ENCODE measurements at regions not wholly inside any gene's neighbourhood (a gene's known extent, or its start where the extent isn't known, plus 50 kb on each side); places are given as distances from the start of the nearest gene placed in this dataset.

DNA sequence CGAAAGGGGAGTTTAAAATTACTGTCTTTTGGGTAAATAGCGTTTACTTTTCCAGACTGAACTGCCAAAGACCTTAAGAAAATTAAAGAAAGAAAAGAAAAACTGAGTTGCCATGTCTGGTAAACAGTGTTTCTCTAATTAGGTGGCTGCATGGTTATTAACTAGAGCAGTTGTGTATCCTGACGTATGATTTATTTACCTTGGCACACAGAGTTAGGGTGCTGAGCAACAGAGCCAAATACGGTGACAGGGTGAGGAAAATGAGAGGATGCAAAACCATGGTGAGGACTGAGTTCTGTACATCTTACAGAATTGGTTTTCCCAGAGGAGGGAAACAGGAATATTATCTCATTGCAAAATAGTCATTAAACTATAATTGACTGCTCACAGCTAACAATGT is 546.4 kb upstream of the FZD8 start:
- Histone ChIP-seq H3K27me3 (ENCODE audit: insufficient read depth, low read length) (no peaks in the 10 kb centered on the region), H3K9me3 (ENCODE audit: insufficient read depth, low read depth, low read length) (peaks cover 7% of the 10 kb centered on the region), H3K4me1 (ENCODE audit: insufficient read depth, low read length) (no peaks in the 10 kb centered on the region), H3K79me2 (ENCODE audit: insufficient read depth, low read length) (no peaks in the 10 kb centered on the region), H3K4me2 (ENCODE audit: low read length) (no peak overlapping the region), H2AFZ (ENCODE audit: low read depth, low read length) (peak overlapping the region; percentile 51), H3K36me3 (ENCODE audit: insufficient read depth, low read length) (no peaks in the 10 kb centered on the region), H3K4me3 (ENCODE audit: insufficient read depth, low read depth, low read length) (no peak overlapping the region), H3K9ac (ENCODE audit: low read length) (no peak overlapping the region), H3K27ac (ENCODE audit: low read depth, low read length) (no peak overlapping the region), H4K20me1 (ENCODE audit: insufficient read depth, low read length) (no peaks in the 10 kb centered on the region)
- Mint-ChIP-seq H3K9me3 (ENCODE audit: unreplicated experiment) (peaks cover 15% of the 10 kb centered on the region), H3K36me3 (ENCODE audit: low read depth, unreplicated experiment) (no peaks in the 10 kb centered on the region), H3K4me1 (ENCODE audit: low read depth, unreplicated experiment) (peaks cover 4% of the 10 kb centered on the region), H3K4me3 (ENCODE audit: unreplicated experiment) (no peak overlapping the region), H3K27ac (ENCODE audit: unreplicated experiment) (no peak overlapping the region), H3K27me3 (ENCODE audit: low read depth, unreplicated experiment) (peaks cover 6% of the 10 kb centered on the region)
- DNase-seq (ENCODE audit: low read depth), result no peak
- TF ChIP-seq EZH2 (IDR thresholded peaks at IDR 0.05; ENCODE audit: insufficient read depth, low read length) (no peak), CTCF (IDR thresholded peaks at IDR 0.05; ENCODE audit: insufficient read depth, low read depth, low read length) (no peak)
- FAIRE-seq, result no peak

- FAIRE-seq (no peak), DNase-seq (ENCODE audit: low read depth) (no peak)
- H3K4me1 Mint-ChIP-seq (ENCODE audit: low read depth, unreplicated experiment), result peaks cover 8% of the 10 kb centered on the region
- Histone ChIP-seq H3K36me3 (ENCODE audit: insufficient read depth, low read length) (no peaks in the 10 kb centered on the region), H2AFZ (ENCODE audit: low read depth, low read length) (peak overlapping the region; percentile 51), H3K4me1 (ENCODE audit: insufficient read depth, low read length) (no peaks in the 10 kb centered on the region), H3K9ac (ENCODE audit: low read length) (no peak overlapping the region), H3K9me3 (ENCODE audit: insufficient read depth, low read depth, low read length) (peaks cover 7% of the 10 kb centered on the region), H3K4me3 (ENCODE audit: insufficient read depth, low read depth, low read length) (no peak overlapping the region), H3K79me2 (ENCODE audit: insufficient read depth, low read length) (no peaks in the 10 kb centered on the region), H4K20me1 (ENCODE audit: insufficient read depth, low read length) (no peaks in the 10 kb centered on the region), H3K27me3 (ENCODE audit: insufficient read depth, low read length) (no peaks in the 10 kb centered on the region), H3K4me2 (ENCODE audit: low read length) (no peak overlapping the region), H3K27ac (ENCODE audit: low read depth, low read length) (no peak overlapping the region)
- TF ChIP-seq CTCF (IDR thresholded peaks at IDR 0.05; ENCODE audit: insufficient read depth, low read depth, low read length), result no peak
- TF ChIP-seq EZH2 (IDR thresholded peaks at IDR 0.05; ENCODE audit: insufficient read depth, low read length), result no peak
- H3K27me3 Mint-ChIP-seq (ENCODE audit: low read depth, unreplicated experiment), result peaks cover 6% of the 10 kb centered on the region
- no peak overlapping the region for H3K27ac Mint-ChIP-seq (ENCODE audit: unreplicated experiment)
- no peak overlapping the region for H3K4me3 Mint-ChIP-seq (ENCODE audit: unreplicated experiment)
- H3K36me3 Mint-ChIP-seq (ENCODE audit: low read depth, unreplicated experiment), result no peaks in the 10 kb centered on the region
- H3K9me3 Mint-ChIP-seq (ENCODE audit: unreplicated experiment), result peaks cover 15% of the 10 kb centered on the region
Observed at GRCh38 chr10:36188080-36188453, 546.0 kb upstream of the FZD8 start.

- TF ChIP-seq CTCF (IDR thresholded peaks at IDR 0.05; ENCODE audit: insufficient read depth, low read depth, low read length) (no peak), EZH2 (IDR thresholded peaks at IDR 0.05; ENCODE audit: insufficient read depth, low read length) (no peak)
- no peak overlapping the region for H3K4me3 ChIP-seq (ENCODE audit: insufficient read depth, low read depth, low read length)
- H3K9me3 Mint-ChIP-seq (ENCODE audit: unreplicated experiment), result peaks cover 12% of the 10 kb centered on the region
- no peak overlapping the region for H3K9ac ChIP-seq (ENCODE audit: low read length)
- no peak for FAIRE-seq
- no peaks in the 10 kb centered on the region for H3K79me2 ChIP-seq (ENCODE audit: insufficient read depth, low read length)
- peaks cover 6% of the 10 kb centered on the region for H3K27me3 Mint-ChIP-seq (ENCODE audit: low read depth, unreplicated experiment)
- no peak overlapping the region for H3K4me3 Mint-ChIP-seq (ENCODE audit: unreplicated experiment)
- H3K4me1 Mint-ChIP-seq (ENCODE audit: low read depth, unreplicated experiment), result peaks cover 12% of the 10 kb centered on the region
- no peaks in the 10 kb centered on the region for H3K36me3 Mint-ChIP-seq (ENCODE audit: low read depth, unreplicated experiment)
- H4K20me1 ChIP-seq (ENCODE audit: insufficient read depth, low read length), result no peaks in the 10 kb centered on the region
- no peaks in the 10 kb centered on the region for H3K4me1 ChIP-seq (ENCODE audit: insufficient read depth, low read length)
- peaks cover 7% of the 10 kb centered on the region for H3K9me3 ChIP-seq (ENCODE audit: insufficient read depth, low read depth, low read length)
- no peaks in the 10 kb centered on the region for H3K36me3 ChIP-seq (ENCODE audit: insufficient read depth, low read length)
- H3K27ac Mint-ChIP-seq (ENCODE audit: unreplicated experiment), result no peak overlapping the region
- no peak overlapping the region for H3K4me2 ChIP-seq (ENCODE audit: low read length)
- H2AFZ ChIP-seq (ENCODE audit: low read depth, low read length), result peak overlapping the region; percentile 51
- H3K27me3 ChIP-seq (ENCODE audit: insufficient read depth, low read length), result no peaks in the 10 kb centered on the region
- H3K27ac ChIP-seq (ENCODE audit: low read depth, low read length), result no peak overlapping the region
- no peak for DNase-seq (ENCODE audit: low read depth)
Observed at GRCh38 chr10:36187380-36188079, 545.4 kb upstream of the FZD8 start.

All from astrocyte (in vitro differentiated cells and primary cell).